Duodenal mucosa (tissue), 2 donors: ENCODE measurements at regions not wholly inside any gene's neighbourhood (a gene's known extent, or its start where the extent isn't known, plus 50 kb on each side); places are given as distances from the start of the nearest gene placed in this dataset.

ENCODE experiments used
- H3K27ac ChIP-seq: one replicate; pipeline ENCODE4 v1.7.0; 2013; ENCODE audit warnings: low read depth, low read length
- H3K27me3 ChIP-seq, 2 donors: one replicate each; pipeline ENCODE4 v1.7.0; 2013; ENCODE audit warnings: low read length in 2 of 2, control low read depth in 1 of 2; ENCODE audit not compliant: insufficient read depth in 2 of 2, control insufficient read depth in 1 of 2
- H3K36me3 ChIP-seq, 2 donors: one replicate each; pipeline ENCODE4 v1.7.0; 2013; ENCODE audit warnings: low read length in 2 of 2, control low read depth in 1 of 2; ENCODE audit not compliant: insufficient read depth in 2 of 2, control insufficient read depth in 1 of 2
- H3K4me1 ChIP-seq, 2 donors: one replicate each; pipeline ENCODE4 v1.7.0; 2013; ENCODE audit warnings: low read length in 2 of 2, control low read depth in 1 of 2; ENCODE audit not compliant: insufficient read depth in 2 of 2, control insufficient read depth in 1 of 2
- H3K4me3 ChIP-seq, 2 donors: one replicate each; pipeline ENCODE4 v1.7.0; 2013; ENCODE audit warnings: low read length in 2 of 2, low read depth in 1 of 2
- H3K9ac ChIP-seq, 2 donors: one replicate each; pipeline ENCODE4 v1.7.0; 2013; ENCODE audit warnings: low read length in 2 of 2, low read depth in 1 of 2
- H3K9me3 ChIP-seq, 2 donors: one replicate each; pipeline ENCODE4 v1.7.0; 2013; ENCODE audit warnings: low read length in 2 of 2, control low read depth in 1 of 2; ENCODE audit not compliant: control insufficient read depth in 1 of 2

DNA sequence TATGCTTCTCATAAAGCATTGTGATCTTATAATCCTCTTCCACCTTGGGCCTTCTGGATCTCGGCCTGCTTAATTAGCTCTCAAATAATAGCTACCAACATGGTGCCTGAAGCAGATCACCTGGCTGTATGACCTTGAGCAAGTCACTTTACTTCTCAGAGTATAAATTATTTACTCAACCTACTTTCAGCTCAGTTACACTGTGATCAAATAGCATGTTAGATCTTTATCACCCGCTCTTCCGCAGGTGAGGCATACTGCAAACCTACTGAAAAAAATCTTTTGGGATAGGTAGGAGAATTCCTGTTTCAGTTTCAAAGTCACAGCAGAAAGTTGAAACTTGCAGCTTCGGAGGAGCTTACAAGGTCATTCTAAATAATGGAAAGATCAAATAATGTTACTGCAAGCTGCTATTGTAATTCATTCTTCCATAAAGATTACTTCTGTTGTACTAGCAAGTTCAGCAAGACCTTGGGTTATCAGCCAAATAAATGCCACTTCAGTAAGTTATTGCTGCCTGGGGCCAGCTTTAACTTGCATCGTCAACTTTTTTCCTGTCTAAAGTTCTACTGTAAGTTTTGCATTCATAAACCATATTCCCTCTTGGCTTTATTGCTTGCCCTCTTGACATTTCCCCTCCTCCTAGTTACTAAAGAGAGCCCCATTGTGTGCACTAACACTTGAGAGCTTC is 268.4 kb upstream of the ATP11B start:
- Histone ChIP-seq H3K4me1 (no peaks in the 10 kb centered on the region), H3K9me3 (no peaks in the 10 kb centered on the region), H3K4me3 (no peak overlapping the region), H3K27ac (no peak overlapping the region), H3K27me3 (no peaks in the 10 kb centered on the region), H3K36me3 (no peaks in the 10 kb centered on the region), H3K9ac (no peak overlapping the region)

DNA sequence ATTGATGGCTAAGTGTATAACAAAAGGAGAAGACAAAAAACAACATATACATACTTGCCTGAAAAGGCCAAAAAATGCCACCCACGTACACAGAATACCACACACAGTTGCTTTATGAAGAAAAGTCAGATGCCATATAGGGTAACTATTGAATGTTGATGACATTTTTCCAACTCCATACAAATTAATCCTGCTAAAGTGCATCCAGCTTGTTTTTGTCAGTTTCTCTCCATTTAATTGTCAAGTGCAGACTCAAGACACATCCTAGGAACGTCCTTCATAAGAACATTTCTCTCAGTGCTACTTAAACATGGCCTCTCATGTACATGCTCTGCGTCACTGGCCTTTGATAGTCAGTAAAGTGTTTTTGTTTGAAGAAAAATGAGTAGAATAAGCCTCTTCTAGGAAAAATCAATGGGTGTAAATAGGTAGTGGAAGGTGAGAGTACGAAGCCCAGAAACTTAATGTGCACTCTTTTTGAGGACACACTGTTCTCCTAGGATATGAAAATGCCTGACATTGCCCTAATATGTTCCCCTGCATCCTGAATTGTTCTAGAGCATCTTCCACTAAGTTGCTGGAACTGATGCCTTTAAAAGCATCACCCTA is 267.4 kb upstream of the ATP11B start:
- Histone ChIP-seq H3K27me3 (no peaks in the 10 kb centered on the region), H3K9me3 (no peaks in the 10 kb centered on the region), H3K4me1 (no peaks in the 10 kb centered on the region), H3K36me3 (no peaks in the 10 kb centered on the region), H3K27ac (no peak overlapping the region), H3K9ac (no peak overlapping the region), H3K4me3 (no peak overlapping the region)

DNA sequence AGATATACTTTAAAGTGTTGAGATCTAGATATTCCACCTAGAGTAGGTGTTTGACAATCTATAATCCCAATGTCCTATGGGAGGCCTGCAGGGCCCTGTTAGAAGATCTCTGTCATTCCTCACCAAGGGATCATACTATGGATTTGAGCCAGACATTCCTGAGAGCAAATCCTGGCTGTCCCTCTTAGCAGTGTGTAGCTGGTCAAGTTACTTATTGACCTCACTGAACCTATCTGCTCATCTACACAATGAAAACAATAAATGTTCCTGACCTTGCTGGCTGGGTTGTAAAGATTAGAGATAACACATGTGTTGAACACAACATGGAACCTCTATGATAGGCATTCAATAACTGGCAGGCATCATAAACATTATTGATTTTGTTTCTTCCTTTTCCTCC is 265.6 kb upstream of the ATP11B start:
- H3K9ac ChIP-seq, result no peak overlapping the region
- H3K4me3 ChIP-seq, result no peak overlapping the region
- no peaks in the 10 kb centered on the region for H3K36me3 ChIP-seq
- no peaks in the 10 kb centered on the region for H3K27me3 ChIP-seq
- no peak overlapping the region for H3K27ac ChIP-seq
- no peaks in the 10 kb centered on the region for H3K9me3 ChIP-seq
- no peaks in the 10 kb centered on the region for H3K4me1 ChIP-seq

DNA sequence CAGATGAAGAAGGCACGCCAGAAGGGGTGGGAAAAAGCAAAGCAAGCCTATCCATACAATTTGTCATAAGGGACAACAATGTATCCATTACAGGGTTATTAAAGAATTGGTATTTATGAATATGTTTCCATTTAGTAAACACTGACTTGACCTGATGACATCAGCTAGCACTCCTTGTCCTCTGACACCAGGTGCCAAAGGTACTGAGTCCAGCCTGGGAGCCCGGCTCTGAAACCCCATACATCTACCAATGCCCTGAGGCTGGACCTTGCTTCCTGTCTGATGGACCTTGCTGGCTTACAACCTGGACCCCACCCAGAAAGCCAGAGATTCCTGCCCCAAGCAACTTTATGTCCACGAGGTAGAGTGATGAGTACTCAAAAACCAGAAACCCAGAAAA is 263.0 kb upstream of the ATP11B start:
- Histone ChIP-seq H3K36me3 (no peaks in the 10 kb centered on the region), H3K27ac (no peak overlapping the region), H3K9ac (no peak overlapping the region), H3K4me1 (no peaks in the 10 kb centered on the region), H3K9me3 (no peaks in the 10 kb centered on the region), H3K4me3 (no peak overlapping the region), H3K27me3 (no peaks in the 10 kb centered on the region)

DNA sequence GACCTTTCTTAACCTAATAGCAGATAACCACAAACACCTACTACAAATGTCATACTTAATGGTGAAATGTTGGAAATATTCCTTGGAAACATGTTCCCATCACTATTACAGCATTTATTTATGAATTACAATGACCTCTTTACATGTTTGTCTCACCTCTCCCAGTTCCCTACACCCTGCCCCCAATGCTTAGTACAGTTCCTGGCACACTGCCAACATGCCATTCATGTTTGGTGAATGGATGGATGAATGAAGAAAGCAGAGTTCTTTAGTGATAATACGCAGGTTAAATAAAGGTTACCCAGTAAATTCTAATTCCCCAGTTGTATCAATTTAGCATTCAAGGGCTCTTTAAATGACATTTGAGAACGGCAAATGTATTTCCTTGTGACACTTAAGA is 259.9 kb upstream of the ATP11B start:
- no peaks in the 10 kb centered on the region for H3K4me1 ChIP-seq
- H3K27me3 ChIP-seq, result no peaks in the 10 kb centered on the region
- H3K9me3 ChIP-seq, result no peaks in the 10 kb centered on the region
- H3K27ac ChIP-seq, result no peak overlapping the region
- no peak overlapping the region for H3K9ac ChIP-seq
- H3K4me3 ChIP-seq, result no peak overlapping the region
- H3K36me3 ChIP-seq, result no peaks in the 10 kb centered on the region

DNA sequence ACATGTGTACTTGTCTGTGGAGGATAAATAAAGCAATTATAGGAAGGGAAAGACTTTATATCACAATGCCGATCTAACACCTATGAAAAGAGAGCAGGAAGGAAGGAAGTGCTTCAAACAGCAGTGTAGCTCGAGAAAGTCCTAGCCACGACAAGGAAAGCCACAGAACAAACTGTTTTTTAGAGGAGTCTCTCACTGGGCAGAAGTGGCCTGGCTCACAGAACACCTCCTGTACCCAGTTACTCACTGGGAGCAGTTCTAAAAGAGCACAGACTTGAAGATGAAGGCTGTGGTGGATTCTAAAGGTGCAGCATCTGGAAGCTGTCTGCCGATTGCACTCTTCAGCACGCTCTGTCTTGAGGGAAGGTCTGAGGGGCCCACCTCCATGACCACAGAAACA is 248.8 kb upstream of the ATP11B start:
- no peaks in the 10 kb centered on the region for H3K36me3 ChIP-seq
- H3K27ac ChIP-seq, result no peak overlapping the region
- H3K9me3 ChIP-seq, result no peaks in the 10 kb centered on the region
- H3K9ac ChIP-seq, result no peak overlapping the region
- no peak overlapping the region for H3K4me3 ChIP-seq
- no peaks in the 10 kb centered on the region for H3K4me1 ChIP-seq
- H3K27me3 ChIP-seq, result no peaks in the 10 kb centered on the region

DNA sequence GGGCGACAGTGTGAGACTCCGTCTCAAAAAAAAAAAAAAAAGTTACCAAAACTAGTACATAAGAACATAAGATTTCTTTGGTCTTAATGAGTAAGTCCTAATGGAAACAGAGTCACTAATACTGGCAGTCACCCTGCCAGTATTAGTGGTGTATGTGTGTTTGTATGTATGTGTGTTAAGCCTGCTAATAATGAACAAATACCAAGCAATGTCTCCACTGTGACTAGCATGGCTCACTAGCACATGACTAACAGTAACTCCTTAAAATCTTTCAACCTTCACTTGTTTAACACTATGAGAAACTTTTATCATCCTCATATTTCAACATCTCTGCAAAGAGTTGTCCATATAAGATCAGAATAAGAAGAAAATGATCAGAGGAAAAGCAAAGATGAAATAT is 231.0 kb upstream of the ATP11B start:
- Histone ChIP-seq H3K4me3 (no peak overlapping the region), H3K9ac (no peak overlapping the region), H3K27ac (no peak overlapping the region), H3K36me3 (no peaks in the 10 kb centered on the region), H3K9me3 (peaks cover 2 to 15% of the 10 kb centered on the region in 2 donors), H3K27me3 (no peaks in the 10 kb centered on the region), H3K4me1 (no peaks in the 10 kb centered on the region)

DNA sequence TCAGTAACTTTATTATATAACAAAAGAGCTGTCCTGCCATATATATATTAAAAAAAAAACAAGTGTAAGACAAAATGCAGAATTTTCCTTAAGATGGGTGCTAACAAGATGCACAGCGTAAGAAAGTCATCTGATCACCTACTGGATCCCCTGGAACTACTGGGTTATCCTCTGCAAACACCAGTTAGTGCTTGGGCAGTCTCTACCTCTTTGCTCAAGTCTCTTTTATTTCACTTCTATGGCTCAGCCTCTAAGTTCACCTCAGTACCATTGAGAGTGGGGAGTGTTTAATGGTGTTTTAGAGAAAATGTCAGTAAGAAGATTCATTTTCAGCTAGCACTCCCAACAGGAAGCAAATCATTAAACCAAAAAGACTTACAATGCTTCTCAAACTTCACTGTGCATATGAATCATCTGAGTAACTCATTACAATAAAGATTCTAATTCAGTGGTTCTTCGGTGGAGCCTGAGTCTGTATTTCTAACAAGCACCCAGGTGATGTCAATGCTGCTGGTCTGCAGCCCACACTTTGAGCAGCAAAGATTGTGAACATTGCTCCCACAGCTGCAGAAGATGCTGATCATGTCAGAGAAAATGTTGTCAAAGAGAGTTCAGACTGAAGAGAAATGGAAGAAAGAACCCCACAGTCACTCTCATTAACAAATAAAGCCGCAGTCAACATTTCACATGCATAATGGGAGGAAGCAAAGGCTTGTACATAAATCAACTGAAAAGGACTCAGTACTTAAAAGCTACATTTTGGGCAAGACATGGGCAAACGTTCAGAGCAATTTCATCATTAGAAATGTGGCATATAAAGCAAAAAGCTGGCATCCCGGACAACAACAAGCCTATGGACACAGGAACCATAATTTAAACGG is 227.1 kb upstream of the ATP11B start:
- no peak overlapping the region for H3K9ac ChIP-seq
- peaks cover 0 to 3% of the 10 kb centered on the region in 2 donors for H3K27me3 ChIP-seq
- no peaks in the 10 kb centered on the region for H3K9me3 ChIP-seq
- H3K4me1 ChIP-seq, result no peaks in the 10 kb centered on the region
- no peak overlapping the region for H3K27ac ChIP-seq
- no peaks in the 10 kb centered on the region for H3K36me3 ChIP-seq
- H3K4me3 ChIP-seq, result no peak overlapping the region

DNA sequence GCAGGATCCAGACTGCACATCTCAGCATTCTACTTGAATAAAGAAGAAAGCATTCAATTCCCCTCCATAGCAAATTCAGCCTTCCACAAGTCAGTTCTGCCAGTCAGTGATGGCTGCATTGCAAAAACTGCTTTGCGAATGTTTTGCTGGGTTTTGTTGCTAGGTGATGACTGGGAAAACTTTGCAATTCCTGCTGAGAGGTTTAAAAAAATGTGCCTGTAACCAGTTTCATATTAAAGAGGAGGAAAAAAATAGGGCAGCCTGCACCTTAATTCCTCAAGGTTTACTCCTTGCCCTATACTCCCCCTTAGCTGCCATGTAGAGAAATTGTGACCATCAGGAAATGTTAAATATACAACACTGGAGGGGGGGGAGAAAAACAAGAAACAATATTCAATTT is 225.6 kb upstream of the ATP11B start:
- no peaks in the 10 kb centered on the region for H3K4me1 ChIP-seq
- no peaks in the 10 kb centered on the region for H3K9me3 ChIP-seq
- H3K36me3 ChIP-seq, result no peaks in the 10 kb centered on the region
- H3K27ac ChIP-seq, result no peak overlapping the region
- H3K4me3 ChIP-seq, result no peak overlapping the region
- peaks cover 0 to 3% of the 10 kb centered on the region in 2 donors for H3K27me3 ChIP-seq
- H3K9ac ChIP-seq, result no peak overlapping the region

DNA sequence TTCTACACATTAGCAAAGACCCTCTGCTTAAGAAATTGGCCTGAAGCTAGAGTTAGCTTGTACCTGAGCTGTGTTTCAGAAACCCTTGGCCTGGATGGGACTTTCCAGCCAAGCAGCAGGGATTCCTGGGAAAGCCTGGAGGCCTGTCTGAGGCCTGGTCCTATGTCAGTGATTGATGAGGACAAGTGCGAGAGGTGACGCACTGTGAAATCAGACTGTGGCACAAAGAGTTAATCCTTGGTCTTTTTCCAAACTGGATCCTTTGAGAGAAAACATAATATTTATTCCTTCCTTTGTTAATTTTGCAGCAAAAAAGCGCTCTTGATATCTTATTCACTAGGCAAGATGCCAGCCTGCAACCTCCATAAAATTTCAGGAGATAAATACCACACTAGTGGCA is 225.0 kb upstream of the ATP11B start:
- Histone ChIP-seq H3K4me1 (no peaks in the 10 kb centered on the region), H3K27me3 (peaks cover 0 to 3% of the 10 kb centered on the region in 2 donors), H3K27ac (no peak overlapping the region), H3K36me3 (no peaks in the 10 kb centered on the region), H3K4me3 (no peak overlapping the region), H3K9ac (no peak overlapping the region), H3K9me3 (no peaks in the 10 kb centered on the region)
